ENCODE measurements at regions not wholly inside any gene's neighbourhood (a gene's known extent, or its start where the extent isn't known, plus 50 kb on each side); places are given as distances from the start of the nearest gene placed in this dataset.
"Not testable (repeated sequence)": the region's sequence is repeated elsewhere in the genome, so short reads cannot be mapped to it uniquely, and the experiment has no call there.

GRCh38 chr5:56421246-56422075, 188.3 kb upstream of the ANKRD55 start:
- DNase-seq (ENCODE audit: low read depth): no peak

GRCh38 chr5:56420323-56420722, 187.2 kb upstream of the ANKRD55 start:
- DNase-seq (ENCODE audit: low read depth): no peak

- DNase-seq (ENCODE audit: low read depth): no peak
Measured at GRCh38 chr5:56419667-56420066, 186.5 kb upstream of the ANKRD55 start.

- no peak for DNase-seq (ENCODE audit: low read depth)
Measured at GRCh38 chr5:56415356-56415765, 182.2 kb upstream of the ANKRD55 start.

- no peak for DNase-seq (ENCODE audit: low read depth)
Measured at GRCh38 chr5:56414066-56414465, 180.9 kb upstream of the ANKRD55 start.

GRCh38 chr5:56413546-56413945, 180.4 kb upstream of the ANKRD55 start:
- DNase-seq (ENCODE audit: low read depth): no peak

- no peak for DNase-seq (ENCODE audit: low read depth)
Measured at GRCh38 chr5:56412601-56413379, 179.7 kb upstream of the ANKRD55 start.

GRCh38 chr5:56410696-56411095, 177.6 kb upstream of the ANKRD55 start:
- DNase-seq (ENCODE audit: low read depth): no peak

- no peak for DNase-seq (ENCODE audit: low read depth)
Measured at GRCh38 chr5:56409331-56410190, 176.4 kb upstream of the ANKRD55 start.

- no peak for DNase-seq (ENCODE audit: low read depth)
Measured at GRCh38 chr5:56406838-56407237, 173.7 kb upstream of the ANKRD55 start.

GRCh38 chr5:56406221-56406620, 173.1 kb upstream of the ANKRD55 start:
- no peak for DNase-seq (ENCODE audit: low read depth)

- no peak for DNase-seq (ENCODE audit: low read depth)
Measured at GRCh38 chr5:56405116-56405908, 172.2 kb upstream of the ANKRD55 start.

GRCh38 chr5:56402266-56403220, 169.4 kb upstream of the ANKRD55 start:
- no peak for DNase-seq (ENCODE audit: low read depth)

- DNase-seq (ENCODE audit: low read depth): not testable (repeated sequence)
Measured at GRCh38 chr5:56397796-56398195, 164.7 kb upstream of the ANKRD55 start.

- no peak for DNase-seq (ENCODE audit: low read depth)
Measured at GRCh38 chr5:56396634-56397033, 163.5 kb upstream of the ANKRD55 start.

GRCh38 chr5:56389261-56389660, 156.1 kb upstream of the ANKRD55 start:
- no peak for DNase-seq (ENCODE audit: low read depth)

- no peak for DNase-seq (ENCODE audit: low read depth)
Measured at GRCh38 chr5:56388229-56388985, 155.3 kb upstream of the ANKRD55 start.

- no peak for DNase-seq (ENCODE audit: low read depth)
Measured at GRCh38 chr5:56386046-56386445, 152.9 kb upstream of the ANKRD55 start.

GRCh38 chr5:56384186-56384585, 151.1 kb upstream of the ANKRD55 start:
- no peak for DNase-seq (ENCODE audit: low read depth)

- no peak for DNase-seq (ENCODE audit: low read depth)
Measured at GRCh38 chr5:56383761-56384160, 150.6 kb upstream of the ANKRD55 start.
